ENCODE measurements at regions not wholly inside any gene's neighbourhood (a gene's known extent, or its start where the extent isn't known, plus 50 kb on each side); places are given as distances from the start of the nearest gene placed in this dataset.

DNA sequence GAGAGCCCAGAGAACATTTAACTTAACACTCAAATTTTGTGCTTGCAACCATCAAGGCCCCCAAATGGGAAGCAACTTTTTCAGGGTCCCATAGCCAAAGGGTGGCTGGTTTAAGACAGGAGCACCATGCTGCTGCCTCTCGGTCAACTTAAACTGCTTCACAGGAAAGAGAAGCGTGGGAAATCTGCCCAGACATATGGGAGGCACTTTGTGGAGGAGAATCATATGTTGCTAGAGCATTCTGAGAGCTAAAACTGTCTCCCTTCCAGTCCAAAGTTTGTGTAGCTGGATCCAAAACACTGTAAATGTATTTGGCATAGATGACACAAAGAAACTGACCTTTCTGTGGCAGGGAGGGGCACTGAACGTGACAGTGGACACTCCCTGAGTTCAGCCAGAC, 305.9 kb upstream of the RORA start (continued):
- TF ChIP-seq ZNF396 (CRISPR knock-in tag; IDR thresholded peaks at IDR 0.05; ENCODE audit: borderline replicate concordance) (no peak), KAT7 (CRISPR knock-in tag; IDR thresholded peaks at IDR 0.05; ENCODE audit: borderline replicate concordance) (no peak)
- TF ChIP-seq, protein P1, sequence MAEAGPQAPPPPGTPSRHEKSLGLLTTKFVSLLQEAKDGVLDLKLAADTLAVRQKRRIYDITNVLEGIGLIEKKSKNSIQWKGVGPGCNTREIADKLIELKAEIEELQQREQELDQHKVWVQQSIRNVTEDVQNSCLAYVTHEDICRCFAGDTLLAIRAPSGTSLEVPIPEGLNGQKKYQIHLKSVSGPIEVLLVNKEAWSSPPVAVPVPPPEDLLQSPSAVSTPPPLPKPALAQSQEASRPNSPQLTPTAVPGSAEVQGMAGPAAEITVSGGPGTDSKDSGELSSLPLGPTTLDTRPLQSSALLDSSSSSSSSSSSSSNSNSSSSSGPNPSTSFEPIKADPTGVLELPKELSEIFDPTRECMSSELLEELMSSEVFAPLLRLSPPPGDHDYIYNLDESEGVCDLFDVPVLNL (CRISPR knock-in tag; IDR thresholded peaks at IDR 0.05; ENCODE audit: borderline replicate concordance, low read depth) = no peak

DNA sequence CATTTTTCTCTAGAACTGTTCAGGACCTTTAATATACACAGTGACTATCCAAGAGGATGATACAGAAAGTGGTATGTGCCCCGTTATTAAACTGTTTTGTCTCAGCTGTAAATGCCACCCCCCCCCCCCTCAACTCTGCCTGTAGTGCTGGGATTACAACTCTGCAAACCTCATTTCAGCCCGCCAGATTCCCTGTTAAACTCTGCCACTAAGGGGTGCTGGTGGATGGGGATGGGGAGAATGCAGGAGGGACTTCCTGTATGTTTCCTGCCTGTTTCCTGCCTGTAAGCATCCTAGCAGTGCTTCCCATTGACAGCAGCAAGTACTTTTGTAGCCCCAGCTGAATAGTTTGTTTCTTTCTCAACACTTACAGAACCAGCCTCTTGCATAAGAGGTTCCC, 301.7 kb upstream of the RORA start:
- peak; percentile 35 for DNase-seq (ENCODE audit: low spot score)
- H3K27me3 Mint-ChIP-seq (ENCODE audit: low read depth) = no peaks in the 10 kb centered on the region
- H3K9me3 Mint-ChIP-seq = no peaks in the 10 kb centered on the region
- no peaks in the 10 kb centered on the region for H3K36me3 Mint-ChIP-seq
- ATAC-seq = peak; percentile 84
- no peak overlapping the region for H3K27ac Mint-ChIP-seq
- POLR2A ChIA-PET = no interaction called here
- H3K4me1 Mint-ChIP-seq = peaks cover 18% of the 10 kb centered on the region
- no peak overlapping the region for H3K4me3 Mint-ChIP-seq
- CTCF ChIA-PET = interaction anchor here (0.6 to 3.6 kb wide), 8 partner anchors 13 to 1689 kb away, joined by 3 to 39 read pairs (median 3); no protein-coding TSS in a partner anchor
- TF ChIP-seq TCF7 (CRISPR knock-in tag; IDR thresholded peaks at IDR 0.05; ENCODE audit: low read depth) (no peak), KAT7 (CRISPR knock-in tag; IDR thresholded peaks at IDR 0.05; ENCODE audit: borderline replicate concordance) (no peak), ETV6 (CRISPR knock-in tag; IDR thresholded peaks at IDR 0.05) (peak; percentile 64; the same call in 1 of the 2 replicates), CREB1 (CRISPR knock-in tag; IDR thresholded peaks at IDR 0.05) (no peak), ESRRA (CRISPR knock-in tag; IDR thresholded peaks at IDR 0.05; ENCODE audit: borderline replicate concordance) (no peak)
- TF ChIP-seq, protein P2, sequence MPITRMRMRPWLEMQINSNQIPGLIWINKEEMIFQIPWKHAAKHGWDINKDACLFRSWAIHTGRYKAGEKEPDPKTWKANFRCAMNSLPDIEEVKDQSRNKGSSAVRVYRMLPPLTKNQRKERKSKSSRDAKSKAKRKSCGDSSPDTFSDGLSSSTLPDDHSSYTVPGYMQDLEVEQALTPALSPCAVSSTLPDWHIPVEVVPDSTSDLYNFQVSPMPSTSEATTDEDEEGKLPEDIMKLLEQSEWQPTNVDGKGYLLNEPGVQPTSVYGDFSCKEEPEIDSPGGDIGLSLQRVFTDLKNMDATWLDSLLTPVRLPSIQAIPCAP (CRISPR knock-in tag; IDR thresholded peaks at IDR 0.05) = no peak
- TF ChIP-seq, protein P3, sequence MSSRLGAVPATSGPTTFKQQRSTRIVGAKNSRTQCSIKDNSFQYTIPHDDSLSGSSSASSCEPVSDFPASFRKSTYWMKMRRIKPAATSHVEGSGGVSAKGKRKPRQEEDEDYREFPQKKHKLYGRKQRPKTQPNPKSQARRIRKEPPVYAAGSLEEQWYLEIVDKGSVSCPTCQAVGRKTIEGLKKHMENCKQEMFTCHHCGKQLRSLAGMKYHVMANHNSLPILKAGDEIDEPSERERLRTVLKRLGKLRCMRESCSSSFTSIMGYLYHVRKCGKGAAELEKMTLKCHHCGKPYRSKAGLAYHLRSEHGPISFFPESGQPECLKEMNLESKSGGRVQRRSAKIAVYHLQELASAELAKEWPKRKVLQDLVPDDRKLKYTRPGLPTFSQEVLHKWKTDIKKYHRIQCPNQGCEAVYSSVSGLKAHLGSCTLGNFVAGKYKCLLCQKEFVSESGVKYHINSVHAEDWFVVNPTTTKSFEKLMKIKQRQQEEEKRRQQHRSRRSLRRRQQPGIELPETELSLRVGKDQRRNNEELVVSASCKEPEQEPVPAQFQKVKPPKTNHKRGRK (CRISPR knock-in tag; IDR thresholded peaks at IDR 0.05; ENCODE audit: borderline replicate concordance) = no peak
- TF ChIP-seq, protein P4, sequence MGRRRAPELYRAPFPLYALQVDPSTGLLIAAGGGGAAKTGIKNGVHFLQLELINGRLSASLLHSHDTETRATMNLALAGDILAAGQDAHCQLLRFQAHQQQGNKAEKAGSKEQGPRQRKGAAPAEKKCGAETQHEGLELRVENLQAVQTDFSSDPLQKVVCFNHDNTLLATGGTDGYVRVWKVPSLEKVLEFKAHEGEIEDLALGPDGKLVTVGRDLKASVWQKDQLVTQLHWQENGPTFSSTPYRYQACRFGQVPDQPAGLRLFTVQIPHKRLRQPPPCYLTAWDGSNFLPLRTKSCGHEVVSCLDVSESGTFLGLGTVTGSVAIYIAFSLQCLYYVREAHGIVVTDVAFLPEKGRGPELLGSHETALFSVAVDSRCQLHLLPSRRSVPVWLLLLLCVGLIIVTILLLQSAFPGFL (CRISPR knock-in tag; IDR thresholded peaks at IDR 0.05; ENCODE audit: borderline replicate concordance) = no peak

DNA sequence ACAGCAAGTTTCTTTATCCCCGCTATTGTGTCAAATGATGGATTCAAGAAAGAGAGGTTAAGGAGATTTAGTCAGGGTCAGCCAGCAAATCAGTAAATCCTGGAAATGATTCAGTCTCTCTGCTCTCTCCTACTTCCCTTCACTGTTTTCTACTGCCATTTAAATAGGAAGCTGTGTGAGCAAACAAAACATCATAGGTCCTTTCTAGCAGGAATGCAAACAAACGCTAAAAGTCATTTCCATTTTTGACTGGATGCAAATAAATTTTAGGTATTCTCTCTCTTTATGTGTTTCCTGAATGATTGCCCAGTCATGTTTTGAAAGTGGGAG, 299.4 kb upstream of the RORA start:
- Mint-ChIP-seq H3K27me3 (ENCODE audit: low read depth) (no peaks in the 10 kb centered on the region), H3K4me3 (no peak overlapping the region), H3K36me3 (no peaks in the 10 kb centered on the region), H3K9me3 (no peaks in the 10 kb centered on the region), H3K4me1 (peaks cover 24% of the 10 kb centered on the region), H3K27ac (peak overlapping the region; percentile 13; the same call in 1 of the 2 replicates)
- CTCF ChIA-PET = interaction anchor here (0.9 to 2.1 kb wide), 6 partner anchors 11 to 361 kb away, joined by 3 to 12 read pairs (median 5); no protein-coding TSS in a partner anchor
- ATAC-seq (peak; percentile 38), DNase-seq (ENCODE audit: low spot score) (no peak)
- POLR2A ChIA-PET = no interaction called here
- TF ChIP-seq, protein P5, sequence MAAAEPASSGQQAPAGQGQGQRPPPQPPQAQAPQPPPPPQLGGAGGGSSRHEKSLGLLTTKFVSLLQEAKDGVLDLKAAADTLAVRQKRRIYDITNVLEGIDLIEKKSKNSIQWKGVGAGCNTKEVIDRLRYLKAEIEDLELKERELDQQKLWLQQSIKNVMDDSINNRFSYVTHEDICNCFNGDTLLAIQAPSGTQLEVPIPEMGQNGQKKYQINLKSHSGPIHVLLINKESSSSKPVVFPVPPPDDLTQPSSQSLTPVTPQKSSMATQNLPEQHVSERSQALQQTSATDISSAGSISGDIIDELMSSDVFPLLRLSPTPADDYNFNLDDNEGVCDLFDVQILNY (CRISPR knock-in tag; IDR thresholded peaks at IDR 0.05) = no peak
- TF ChIP-seq ZNF263 (CRISPR knock-in tag; IDR thresholded peaks at IDR 0.05; ENCODE audit: low read depth) = no peak
- no peak for TF ChIP-seq ESRRA (CRISPR knock-in tag; IDR thresholded peaks at IDR 0.05; ENCODE audit: borderline replicate concordance)
- no peak for TF ChIP-seq ZNF219 (CRISPR knock-in tag; IDR thresholded peaks at IDR 0.05; ENCODE audit: borderline replicate concordance)
- no peak for TF ChIP-seq NR2C2 (CRISPR knock-in tag; IDR thresholded peaks at IDR 0.05)
- TF ChIP-seq, protein P6, sequence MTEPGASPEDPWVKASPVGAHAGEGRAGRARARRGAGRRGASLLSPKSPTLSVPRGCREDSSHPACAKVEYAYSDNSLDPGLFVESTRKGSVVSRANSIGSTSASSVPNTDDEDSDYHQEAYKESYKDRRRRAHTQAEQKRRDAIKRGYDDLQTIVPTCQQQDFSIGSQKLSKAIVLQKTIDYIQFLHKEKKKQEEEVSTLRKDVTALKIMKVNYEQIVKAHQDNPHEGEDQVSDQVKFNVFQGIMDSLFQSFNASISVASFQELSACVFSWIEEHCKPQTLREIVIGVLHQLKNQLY (CRISPR knock-in tag; IDR thresholded peaks at IDR 0.05) = no peak
- TF ChIP-seq, protein P7, sequence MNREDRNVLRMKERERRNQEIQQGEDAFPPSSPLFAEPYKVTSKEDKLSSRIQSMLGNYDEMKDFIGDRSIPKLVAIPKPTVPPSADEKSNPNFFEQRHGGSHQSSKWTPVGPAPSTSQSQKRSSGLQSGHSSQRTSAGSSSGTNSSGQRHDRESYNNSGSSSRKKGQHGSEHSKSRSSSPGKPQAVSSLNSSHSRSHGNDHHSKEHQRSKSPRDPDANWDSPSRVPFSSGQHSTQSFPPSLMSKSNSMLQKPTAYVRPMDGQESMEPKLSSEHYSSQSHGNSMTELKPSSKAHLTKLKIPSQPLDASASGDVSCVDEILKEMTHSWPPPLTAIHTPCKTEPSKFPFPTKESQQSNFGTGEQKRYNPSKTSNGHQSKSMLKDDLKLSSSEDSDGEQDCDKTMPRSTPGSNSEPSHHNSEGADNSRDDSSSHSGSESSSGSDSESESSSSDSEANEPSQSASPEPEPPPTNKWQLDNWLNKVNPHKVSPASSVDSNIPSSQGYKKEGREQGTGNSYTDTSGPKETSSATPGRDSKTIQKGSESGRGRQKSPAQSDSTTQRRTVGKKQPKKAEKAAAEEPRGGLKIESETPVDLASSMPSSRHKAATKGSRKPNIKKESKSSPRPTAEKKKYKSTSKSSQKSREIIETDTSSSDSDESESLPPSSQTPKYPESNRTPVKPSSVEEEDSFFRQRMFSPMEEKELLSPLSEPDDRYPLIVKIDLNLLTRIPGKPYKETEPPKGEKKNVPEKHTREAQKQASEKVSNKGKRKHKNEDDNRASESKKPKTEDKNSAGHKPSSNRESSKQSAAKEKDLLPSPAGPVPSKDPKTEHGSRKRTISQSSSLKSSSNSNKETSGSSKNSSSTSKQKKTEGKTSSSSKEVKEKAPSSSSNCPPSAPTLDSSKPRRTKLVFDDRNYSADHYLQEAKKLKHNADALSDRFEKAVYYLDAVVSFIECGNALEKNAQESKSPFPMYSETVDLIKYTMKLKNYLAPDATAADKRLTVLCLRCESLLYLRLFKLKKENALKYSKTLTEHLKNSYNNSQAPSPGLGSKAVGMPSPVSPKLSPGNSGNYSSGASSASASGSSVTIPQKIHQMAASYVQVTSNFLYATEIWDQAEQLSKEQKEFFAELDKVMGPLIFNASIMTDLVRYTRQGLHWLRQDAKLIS (CRISPR knock-in tag; IDR thresholded peaks at IDR 0.05; ENCODE audit: borderline replicate concordance) = no peak
- TF ChIP-seq, protein P8, sequence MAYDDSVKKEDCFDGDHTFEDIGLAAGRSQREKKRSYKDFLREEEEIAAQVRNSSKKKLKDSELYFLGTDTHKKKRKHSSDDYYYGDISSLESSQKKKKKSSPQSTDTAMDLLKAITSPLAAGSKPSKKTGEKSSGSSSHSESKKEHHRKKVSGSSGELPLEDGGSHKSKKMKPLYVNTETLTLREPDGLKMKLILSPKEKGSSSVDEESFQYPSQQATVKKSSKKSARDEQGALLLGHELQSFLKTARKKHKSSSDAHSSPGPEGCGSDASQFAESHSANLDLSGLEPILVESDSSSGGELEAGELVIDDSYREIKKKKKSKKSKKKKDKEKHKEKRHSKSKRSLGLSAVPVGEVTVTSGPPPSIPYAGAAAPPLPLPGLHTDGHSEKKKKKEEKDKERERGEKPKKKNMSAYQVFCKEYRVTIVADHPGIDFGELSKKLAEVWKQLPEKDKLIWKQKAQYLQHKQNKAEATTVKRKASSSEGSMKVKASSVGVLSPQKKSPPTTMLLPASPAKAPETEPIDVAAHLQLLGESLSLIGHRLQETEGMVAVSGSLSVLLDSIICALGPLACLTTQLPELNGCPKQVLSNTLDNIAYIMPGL (CRISPR knock-in tag; IDR thresholded peaks at IDR 0.05) = no peak
- TF ChIP-seq NFYB (CRISPR knock-in tag; conservative IDR thresholded peaks at IDR 0.05; ENCODE audit: low read depth) = no peak

Data from WTC11 (cell line).